K562 (cell line): ENCODE measurements at regions not wholly inside any gene's neighbourhood (a gene's known extent, or its start where the extent isn't known, plus 50 kb on each side); places are given as distances from the start of the nearest gene placed in this dataset.
A peak's percentile ranks its signal among the peaks of the same experiment; 100 is the strongest.

Source experiments
- ATF7 ChIP-seq: fragments of 450-650 bp; IDR thresholded peaks from 2 replicates; pipeline ENCODE4 v1.7.1; 2014; ENCODE audit warnings: mild to moderate bottlenecking, moderate library complexity
- CBFA2T3 ChIP-seq: fragments of 450-650 bp; IDR thresholded peaks from 2 replicates; pipeline ENCODE4 v1.6.1; 2017
- CREB3L1 ChIP-seq: fragments of 450-650 bp; IDR thresholded peaks from 2 replicates; pipeline ENCODE4 v1.6.1; 2014; ENCODE audit warnings: low read depth, mild to moderate bottlenecking, moderate library complexity, borderline replicate concordance
- E2F3 ChIP-seq: fragments of 250-450 bp; sonication (Bioruptor Pico); IDR thresholded peaks from 2 replicates; pipeline ENCODE4 v1.4.0; 2020; ENCODE audit warnings: mild to moderate bottlenecking
- E2F4 ChIP-seq: sonication (generic); formaldehyde crosslinking; IDR thresholded peaks from 2 replicates; pipeline ENCODE4 v1.8.0; 2022; ENCODE audit warnings: mild to moderate bottlenecking, low read depth, missing genetic modification reagents
- FUS ChIP-seq: fragments of 200-400 bp; formaldehyde crosslinking; optimal IDR thresholded peaks from 2 replicates; pipeline ENCODE3; 2017; ENCODE audit warnings: low read depth, low read length
- GTF2F1 ChIP-seq: IDR thresholded peaks from 2 replicates; pipeline ENCODE4 v1.6.1; 2011; ENCODE audit warnings: low read depth, low read length, improper control_type of control experiment
- HBP1 ChIP-seq: fragments of 450-650 bp; formaldehyde crosslinking; IDR thresholded peaks from 2 replicates; pipeline ENCODE4 v1.4.0; 2022; ENCODE audit warnings: missing genetic modification characterization
- HDGF ChIP-seq: fragments of 450-650 bp; IDR thresholded peaks from 2 replicates; pipeline ENCODE4 v1.6.1; 2016
- KDM5B ChIP-seq: fragments of 200-600 bp; sonication (generic); IDR thresholded peaks from 2 replicates; pipeline ENCODE4 v1.6.1; 2012; ENCODE audit warnings: low read depth, mild to moderate bottlenecking, moderate library complexity, low read length, control low read depth, inconsistent platforms; ENCODE audit not compliant: insufficient replicate concordance
- MTA2 ChIP-seq: fragments of 450-650 bp; IDR thresholded peaks from 2 replicates; pipeline ENCODE4 v1.6.1; 2016; ENCODE audit warnings: low read depth
- NEUROD1 ChIP-seq: fragments of 150-350 bp; IDR thresholded peaks from 2 replicates; pipeline ENCODE4 v1.6.1; 2014; ENCODE audit warnings: borderline replicate concordance, low read length, low read depth; ENCODE audit not compliant: partially characterized antibody
- NR3C1 ChIP-seq: sonication (generic); formaldehyde crosslinking; IDR thresholded peaks from 2 replicates; pipeline ENCODE4 v1.8.1; 2022; ENCODE audit warnings: missing genetic modification reagents
- PCBP2 ChIP-seq: fragments of 200-400 bp; formaldehyde crosslinking; IDR thresholded peaks from 2 replicates; pipeline ENCODE4 v1.6.1; 2018; ENCODE audit warnings: low read length, low read depth, mild to moderate bottlenecking, moderate library complexity; ENCODE audit not compliant: poor library complexity, severe bottlenecking
- PKNOX1 ChIP-seq: fragments of 450-650 bp; IDR thresholded peaks from 2 replicates; pipeline ENCODE4 v1.6.1; 2016
- RBM22 ChIP-seq: fragments of 200-400 bp; formaldehyde crosslinking; IDR thresholded peaks from 2 replicates; pipeline ENCODE4 v1.6.1; 2018; ENCODE audit warnings: low read length, low read depth; ENCODE audit not compliant: poor library complexity, severe bottlenecking
- RCOR1 ChIP-seq, 2 experiments: IDR thresholded peaks; 2 replicates each; pipeline ENCODE4 v1.6.1; 2012; ENCODE audit warnings: low read depth in 2 of 2, low read length in 2 of 2, borderline replicate concordance in 1 of 2, improper control_type of control experiment in 1 of 2
- RFX1 ChIP-seq: fragments of 450-650 bp; IDR thresholded peaks from 2 replicates; pipeline ENCODE4 v1.6.1; 2016; ENCODE audit warnings: mild to moderate bottlenecking, moderate library complexity
- SMARCC2 ChIP-seq: fragments of 450-650 bp; IDR thresholded peaks from 2 replicates; pipeline ENCODE4 v1.6.1; 2017; ENCODE audit warnings: antibody characterized with exemption, moderate library complexity, mild to moderate bottlenecking, low read depth
- TFAP4 ChIP-seq: sonication (generic); formaldehyde crosslinking; IDR thresholded peaks from 2 replicates; pipeline ENCODE4 v1.8.0; 2022; ENCODE audit warnings: missing genetic modification reagents, mild to moderate bottlenecking, moderate library complexity, borderline replicate concordance
- TRIM24 ChIP-seq, 2 experiments: fragments of 450-650 bp; IDR thresholded peaks; 2 replicates each; pipeline ENCODE4 v1.6.1; 2016
- ZNF584 ChIP-seq: fragments of 200-800 bp; sonication (Bioruptor generic); IDR thresholded peaks from 2 replicates; pipeline ENCODE4 v1.6.1; 2016; ENCODE audit warnings: low read depth, mild to moderate bottlenecking, missing genetic modification characterization, missing compliant biosample characterization
- ZNF695 ChIP-seq: fragments of 450-650 bp; formaldehyde crosslinking; IDR thresholded peaks from 2 replicates; pipeline ENCODE4 v1.4.0; 2020; ENCODE audit warnings: mild to moderate bottlenecking, moderate library complexity

GRCh38 chr17:77072670-77073069 is 68.1 kb upstream of the SEC14L1 start (continued):
- TF ChIP-seq PKNOX1 (peak; percentile 60), TFAP4 (CRISPR knock-in tag) (peak; percentile 58; the same call in 1 of the 2 replicates), RFX1 (peak; percentile 66), CBFA2T3 (peak; percentile 66), ATF7 (no peak), GTF2F1 (no peak), NR3C1 (CRISPR knock-in tag) (no peak), SMARCC2 (no peak), NEUROD1 (no peak), RCOR1 (IDR thresholded peaks at IDR 0.05; ENCODE audit: borderline replicate concordance in 1 of 2, low read depth in 2 of 2, low read length in 2 of 2) (peak in 1 of 2 experiments; percentile 70; a peak in 1 of 4 replicates), RBM22 (no peak), HBP1 (CRISPR knock-in tag) (no peak), PCBP2 (no peak), ZNF584 (no peak), E2F3 (CRISPR knock-in tag) (no peak), TRIM24 (IDR thresholded peaks at IDR 0.05) (no peak), HDGF (no peak), MTA2 (0 out of 2 replicates have a peak, but pooled peaks have one; percentile 15), ZNF695 (CRISPR knock-in tag) (no peak), E2F4 (CRISPR knock-in tag) (no peak), FUS (no peak), KDM5B (no peak), CREB3L1 (no peak)
